HFF-Myc (cell line): ENCODE measurements at regions not wholly inside any gene's neighbourhood (a gene's known extent, or its start where the extent isn't known, plus 50 kb on each side); places are given as distances from the start of the nearest gene placed in this dataset.

ENCODE experiments used
- DNase-seq: peaks from one replicate; pipeline ENCODE4 v3.0.0-alpha.2; 2011; ENCODE audit warnings: low read depth; ENCODE audit errors: extremely low read depth
- H3K4me3 ChIP-seq: replicated peaks from 2 replicates; pipeline ENCODE4 v1.5.1; 2011; ENCODE audit warnings: low read depth, mild to moderate bottlenecking, control low read depth, low read length
- TF ChIP-seq, protein P1 (sequence below): IDR thresholded peaks from 2 replicates; pipeline ENCODE4 v1.5.1; 2012; ENCODE audit warnings: mild to moderate bottlenecking, low read depth, low read length, control low read depth; ENCODE audit errors: missing control alignments

DNA sequence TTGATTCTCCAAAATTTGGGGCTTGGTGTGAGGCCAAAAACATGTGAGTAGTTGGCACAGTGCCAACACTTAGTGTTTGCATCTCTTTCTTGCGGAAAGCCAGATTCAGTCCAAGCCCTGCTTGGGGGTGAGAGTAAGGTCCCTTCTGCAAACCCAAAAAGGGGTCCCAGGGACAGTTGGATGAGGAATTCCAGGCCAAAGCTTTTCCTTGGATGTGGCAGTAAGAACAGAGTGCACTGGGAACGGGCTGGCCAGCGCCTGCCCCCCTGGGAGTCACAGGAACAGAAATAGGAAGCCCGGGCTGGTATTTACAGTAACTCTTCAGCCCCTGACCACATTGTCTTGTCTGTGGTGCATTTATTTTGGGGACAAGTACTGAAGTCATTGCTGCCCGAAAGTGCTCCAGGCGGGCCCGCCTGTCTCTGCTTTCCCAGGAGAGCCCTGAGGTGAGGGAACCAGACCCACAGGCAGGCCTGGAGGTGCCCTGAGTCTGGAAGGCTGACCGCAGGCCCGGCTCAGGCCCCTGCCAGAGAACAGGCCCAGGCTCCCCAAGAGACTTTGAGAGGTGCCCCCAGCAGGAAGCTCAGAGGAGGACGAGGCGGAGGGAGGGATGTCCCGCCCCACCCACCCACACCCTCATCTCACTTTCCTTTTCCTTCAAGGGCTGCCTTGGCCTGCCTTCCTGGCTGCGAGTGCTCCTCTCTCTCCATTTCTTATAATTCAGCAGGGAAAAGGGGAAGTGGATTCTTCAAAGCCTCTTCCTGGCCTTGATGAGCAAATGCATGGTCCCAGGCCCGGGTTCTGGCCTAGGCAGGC, 218.4 kb downstream of the MAFB start:
- TF ChIP-seq, protein P1, sequence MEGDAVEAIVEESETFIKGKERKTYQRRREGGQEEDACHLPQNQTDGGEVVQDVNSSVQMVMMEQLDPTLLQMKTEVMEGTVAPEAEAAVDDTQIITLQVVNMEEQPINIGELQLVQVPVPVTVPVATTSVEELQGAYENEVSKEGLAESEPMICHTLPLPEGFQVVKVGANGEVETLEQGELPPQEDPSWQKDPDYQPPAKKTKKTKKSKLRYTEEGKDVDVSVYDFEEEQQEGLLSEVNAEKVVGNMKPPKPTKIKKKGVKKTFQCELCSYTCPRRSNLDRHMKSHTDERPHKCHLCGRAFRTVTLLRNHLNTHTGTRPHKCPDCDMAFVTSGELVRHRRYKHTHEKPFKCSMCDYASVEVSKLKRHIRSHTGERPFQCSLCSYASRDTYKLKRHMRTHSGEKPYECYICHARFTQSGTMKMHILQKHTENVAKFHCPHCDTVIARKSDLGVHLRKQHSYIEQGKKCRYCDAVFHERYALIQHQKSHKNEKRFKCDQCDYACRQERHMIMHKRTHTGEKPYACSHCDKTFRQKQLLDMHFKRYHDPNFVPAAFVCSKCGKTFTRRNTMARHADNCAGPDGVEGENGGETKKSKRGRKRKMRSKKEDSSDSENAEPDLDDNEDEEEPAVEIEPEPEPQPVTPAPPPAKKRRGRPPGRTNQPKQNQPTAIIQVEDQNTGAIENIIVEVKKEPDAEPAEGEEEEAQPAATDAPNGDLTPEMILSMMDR: no peak
- DNase-seq: no peak

DNA sequence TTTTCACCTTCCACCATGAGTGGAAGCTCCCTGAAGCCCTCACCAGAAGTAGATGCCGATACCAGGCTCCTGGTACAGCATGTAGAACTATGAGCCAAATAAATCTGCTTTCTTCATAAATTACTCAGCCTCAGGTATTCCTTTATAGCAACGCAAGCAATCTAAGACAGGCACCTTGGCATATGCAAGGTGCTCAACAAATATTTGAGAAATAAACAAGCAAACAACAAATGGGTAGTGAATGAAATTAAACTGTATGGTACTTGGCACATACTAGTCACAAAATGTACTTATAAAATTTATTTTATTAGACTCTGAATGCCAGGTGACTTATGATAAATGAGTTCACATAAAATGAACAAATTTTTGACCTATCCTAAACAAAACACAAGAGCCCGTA, 220.3 kb downstream of the MAFB start:
- TF ChIP-seq, protein P1: no peak
- no peak for DNase-seq
- no peak overlapping the region for H3K4me3 ChIP-seq

More for the DNA sequence above, 218.4 kb downstream of the MAFB start:
- no peak overlapping the region for H3K4me3 ChIP-seq

DNA sequence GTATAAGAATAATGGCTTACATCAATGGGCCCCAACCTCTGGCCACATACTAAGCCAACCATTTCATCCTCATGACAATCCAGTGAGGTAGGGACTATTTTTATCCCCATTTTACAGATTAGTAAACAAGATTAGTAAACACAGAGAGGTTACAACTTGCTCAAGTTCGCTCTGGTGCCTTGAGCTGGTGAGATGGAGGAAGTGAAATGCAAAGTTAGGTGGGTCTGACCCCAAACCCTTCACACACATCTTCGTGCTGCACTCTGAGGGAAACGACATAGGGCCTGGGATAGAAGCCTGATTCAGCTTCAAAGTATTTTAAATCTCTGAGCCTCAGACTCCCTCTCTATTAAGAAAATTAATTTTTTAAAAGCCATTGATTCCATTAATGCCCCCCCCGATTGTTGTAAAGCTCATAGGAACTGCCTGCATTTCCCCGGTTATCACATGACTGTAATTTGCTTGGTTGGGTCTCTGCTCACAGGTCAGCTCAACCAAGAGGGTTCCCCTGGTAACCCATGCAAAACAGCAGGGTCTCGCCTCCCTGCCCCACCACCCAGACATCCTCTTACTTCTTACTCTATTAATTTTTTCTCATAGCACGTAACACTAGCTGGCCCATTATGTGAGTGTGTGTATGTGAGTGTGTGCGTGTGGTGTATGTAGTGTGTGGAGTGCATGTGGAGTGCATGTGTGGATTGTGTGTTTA, 221.2 kb downstream of the MAFB start:
- no peak overlapping the region for H3K4me3 ChIP-seq
- TF ChIP-seq, protein P1: no peak
- no peak for DNase-seq

DNA sequence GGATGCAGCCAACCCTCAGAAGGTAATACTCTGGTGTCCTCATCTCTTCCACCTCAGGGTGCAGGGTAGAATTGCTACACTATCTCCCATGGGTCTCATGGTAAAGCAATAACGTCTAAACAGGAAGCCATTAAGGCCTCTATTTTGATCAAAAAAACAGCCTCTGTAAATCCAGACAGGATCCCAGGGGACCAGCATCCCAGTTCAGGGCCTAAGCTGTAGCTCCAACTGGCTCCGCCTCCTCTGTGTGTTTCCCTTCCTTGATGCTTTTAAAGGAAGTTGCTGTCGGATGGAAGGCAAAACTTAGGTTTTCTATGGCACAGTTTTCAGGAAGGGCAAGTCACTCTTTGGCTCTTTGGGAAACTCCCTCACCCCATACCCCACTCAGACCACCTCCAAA, 222.0 kb downstream of the MAFB start:
- H3K4me3 ChIP-seq: no peak overlapping the region
- TF ChIP-seq, protein P1: no peak
- DNase-seq: no peak

DNA sequence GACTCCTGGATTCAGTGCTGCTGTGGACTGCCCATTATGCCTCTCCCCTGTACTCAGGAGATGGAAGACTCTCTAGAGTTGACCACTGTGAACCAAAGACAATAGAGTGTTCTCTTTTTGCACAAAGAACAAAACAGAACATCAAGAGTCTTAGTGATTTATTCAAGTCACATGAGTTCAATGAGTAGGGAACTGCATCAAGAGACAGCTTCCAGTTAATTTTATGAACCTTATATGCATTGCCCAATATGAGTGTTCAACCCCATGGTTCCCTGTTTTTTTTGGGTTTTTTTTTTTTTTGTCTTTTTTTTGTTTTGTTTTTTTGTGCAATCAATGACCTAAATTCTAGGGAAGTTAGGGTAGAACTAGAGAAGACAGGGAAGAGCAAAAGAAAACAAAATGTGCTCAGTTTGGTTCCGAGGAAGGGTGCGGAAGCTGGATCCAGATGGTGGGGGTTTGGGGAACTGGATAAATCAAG, 224.3 kb downstream of the MAFB start:
- H3K4me3 ChIP-seq: no peak overlapping the region
- TF ChIP-seq, protein P1: no peak
- no peak for DNase-seq

DNA sequence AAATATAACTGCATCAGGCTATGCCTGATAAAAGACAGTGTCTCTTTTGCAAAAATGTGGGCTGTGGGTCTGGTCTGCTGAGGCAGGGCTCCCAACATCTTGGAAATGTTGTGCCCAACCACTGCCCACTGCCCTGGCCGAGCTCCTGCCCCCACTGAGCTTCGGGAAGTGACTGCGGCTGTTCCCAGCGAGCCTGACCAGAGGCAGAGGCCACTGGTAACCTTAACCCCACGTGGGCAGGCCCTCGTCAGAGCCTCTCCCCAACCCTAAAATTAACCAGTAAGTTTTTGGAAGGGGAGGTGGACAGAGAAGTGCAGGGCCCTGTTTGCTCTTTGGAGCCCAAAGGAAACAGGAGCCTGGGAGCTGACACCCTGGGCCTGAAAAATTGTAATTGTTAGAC, 225.9 kb downstream of the MAFB start:
- no peak overlapping the region for H3K4me3 ChIP-seq
- TF ChIP-seq, protein P1: no peak
- no peak for DNase-seq
